ENCODE measurements at regions not wholly inside any gene's neighbourhood (a gene's known extent, or its start where the extent isn't known, plus 50 kb on each side); places are given as distances from the start of the nearest gene placed in this dataset.

- TF ChIP-seq EZH2phosphoT487 (IDR thresholded peaks at IDR 0.05; ENCODE audit: borderline replicate concordance, low read length) (no peak), CTCF (IDR thresholded peaks at IDR 0.05; ENCODE audit: low read depth, low read length, poor library complexity, severe bottlenecking) (no peak)
Observed at GRCh38 chr12:93146263-93146939, 217.3 kb upstream of the EEA1 start.

DNA sequence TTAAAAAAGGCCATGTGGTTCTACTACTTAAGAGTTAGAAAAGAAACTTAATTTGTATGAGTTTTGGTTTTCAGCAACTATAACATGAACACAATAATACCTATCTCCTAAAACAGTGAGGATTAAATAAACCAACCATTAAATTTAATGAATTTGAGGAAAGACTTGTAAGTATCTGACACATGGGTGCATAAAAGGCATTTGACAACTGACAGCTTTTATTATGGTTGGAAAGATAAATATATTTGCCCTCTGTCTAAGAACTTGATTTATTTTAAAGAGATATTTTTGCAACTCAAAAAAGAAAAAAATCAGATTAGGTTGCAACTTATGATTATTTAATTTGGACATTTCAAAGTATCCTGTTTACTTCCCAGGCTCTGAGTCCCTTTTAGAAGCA is 217.9 kb upstream of the EEA1 start:
- no peak for TF ChIP-seq CTCF (IDR thresholded peaks at IDR 0.05; ENCODE audit: low read depth, low read length, poor library complexity, severe bottlenecking)
- TF ChIP-seq EZH2phosphoT487 (IDR thresholded peaks at IDR 0.05; ENCODE audit: borderline replicate concordance, low read length) = no peak
- H3K27ac ChIP-seq (ENCODE audit: low read depth, low read length) = no peak overlapping the region
- H3K36me3 ChIP-seq (ENCODE audit: control insufficient read depth, low read length) = no peaks in the 10 kb centered on the region

More at GRCh38 chr12:93146263-93146939, 217.3 kb upstream of the EEA1 start:
- Histone ChIP-seq H3K27me3 (ENCODE audit: control insufficient read depth, low read length) (no peaks in the 10 kb centered on the region), H3K4me2 (ENCODE audit: low read length) (no peak overlapping the region), H3K9me2 (replicated peaks; ENCODE audit: control insufficient read depth, low read length) (no peaks in the 10 kb centered on the region), H3K4me1 (ENCODE audit: control insufficient read depth, low read length) (no peaks in the 10 kb centered on the region), H4K20me1 (ENCODE audit: control insufficient read depth, insufficient read depth, low read depth, low read length) (no peaks in the 10 kb centered on the region), H3K4me3 (ENCODE audit: low read length) (no peak overlapping the region), H3K27ac (ENCODE audit: low read depth, low read length) (no peak overlapping the region), H3F3A (ENCODE audit: control insufficient read depth, insufficient read depth) (no peaks in the 10 kb centered on the region), H3K36me3 (ENCODE audit: control insufficient read depth, low read length) (no peaks in the 10 kb centered on the region), H3K9me3 (ENCODE audit: control insufficient read depth, insufficient read depth, low read length) (no peaks in the 10 kb centered on the region), H3K79me2 (ENCODE audit: control insufficient read depth, low read length) (no peaks in the 10 kb centered on the region)

DNA sequence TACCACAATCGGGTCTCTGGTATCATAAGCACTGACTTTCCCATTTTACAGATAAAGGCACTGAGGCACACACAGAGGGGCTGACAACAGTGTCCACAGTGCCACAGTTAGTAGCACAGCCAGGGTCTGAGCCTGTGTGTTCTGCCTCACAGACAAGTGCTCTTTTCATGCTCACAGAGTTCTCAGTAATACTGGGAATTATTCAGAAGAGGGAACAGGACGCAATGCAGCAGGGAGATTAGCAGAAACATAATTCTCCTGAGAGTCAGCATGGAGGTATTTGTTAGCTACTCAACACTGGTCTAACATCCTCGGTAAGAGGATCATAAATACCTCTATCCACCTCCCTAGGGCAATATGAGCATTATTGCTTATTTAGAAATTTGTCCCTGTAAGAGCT is 219.3 kb upstream of the EEA1 start:
- H3K4me1 ChIP-seq (ENCODE audit: control insufficient read depth, low read length) = no peaks in the 10 kb centered on the region
- TF ChIP-seq EZH2phosphoT487 (IDR thresholded peaks at IDR 0.05; ENCODE audit: borderline replicate concordance, low read length) (no peak), CTCF (IDR thresholded peaks at IDR 0.05; ENCODE audit: low read depth, low read length, poor library complexity, severe bottlenecking) (no peak)
- no peaks in the 10 kb centered on the region for H3K9me3 ChIP-seq (ENCODE audit: control insufficient read depth, insufficient read depth, low read length)
- no peaks in the 10 kb centered on the region for H4K20me1 ChIP-seq (ENCODE audit: control insufficient read depth, insufficient read depth, low read depth, low read length)
- no peaks in the 10 kb centered on the region for H3K9me2 ChIP-seq (replicated peaks; ENCODE audit: control insufficient read depth, low read length)
- no peaks in the 10 kb centered on the region for H3K79me2 ChIP-seq (ENCODE audit: control insufficient read depth, low read length)
- H3K36me3 ChIP-seq (ENCODE audit: control insufficient read depth, low read length) = no peaks in the 10 kb centered on the region
- no peaks in the 10 kb centered on the region for H3F3A ChIP-seq (ENCODE audit: control insufficient read depth, insufficient read depth)
- H3K27me3 ChIP-seq (ENCODE audit: control insufficient read depth, low read length) = no peaks in the 10 kb centered on the region
- H3K27ac ChIP-seq (ENCODE audit: low read depth, low read length) = no peak overlapping the region
- no peak overlapping the region for H3K4me2 ChIP-seq (ENCODE audit: low read length)
- H3K4me3 ChIP-seq (ENCODE audit: low read length) = no peak overlapping the region

More for the DNA sequence above, 217.9 kb upstream of the EEA1 start:
- Histone ChIP-seq H3F3A (ENCODE audit: control insufficient read depth, insufficient read depth) (no peaks in the 10 kb centered on the region), H3K4me3 (ENCODE audit: low read length) (no peak overlapping the region), H4K20me1 (ENCODE audit: control insufficient read depth, insufficient read depth, low read depth, low read length) (no peaks in the 10 kb centered on the region), H3K27me3 (ENCODE audit: control insufficient read depth, low read length) (no peaks in the 10 kb centered on the region), H3K9me2 (replicated peaks; ENCODE audit: control insufficient read depth, low read length) (no peaks in the 10 kb centered on the region), H3K4me1 (ENCODE audit: control insufficient read depth, low read length) (no peaks in the 10 kb centered on the region), H3K4me2 (ENCODE audit: low read length) (no peak overlapping the region), H3K79me2 (ENCODE audit: control insufficient read depth, low read length) (no peaks in the 10 kb centered on the region), H3K9me3 (ENCODE audit: control insufficient read depth, insufficient read depth, low read length) (no peaks in the 10 kb centered on the region)

Data from DOHH2 (cell line).